ENCODE measurements at regions not wholly inside any gene's neighbourhood (a gene's known extent, or its start where the extent isn't known, plus 50 kb on each side); places are given as distances from the start of the nearest gene placed in this dataset.

GRCh38 chr2:134153294-134153880 lies 100.5 kb upstream of the MGAT5 start:
- no peak for DNase-seq (ENCODE audit: extremely low read depth in 1 of 2, low read depth in 1 of 2)

- no peak for DNase-seq (ENCODE audit: extremely low read depth in 1 of 2, low read depth in 1 of 2)
These were observed 99.6 kb upstream of the MGAT5 start for GRCh38 chr2:134154246-134154645.

- no peak for DNase-seq (ENCODE audit: extremely low read depth in 1 of 2, low read depth in 1 of 2)
These were observed 98.7 kb upstream of the MGAT5 start for GRCh38 chr2:134155134-134155533.

GRCh38 chr2:134158295-134158694 lies 95.6 kb upstream of the MGAT5 start:
- no peak for DNase-seq (ENCODE audit: extremely low read depth in 1 of 2, low read depth in 1 of 2)

GRCh38 chr2:134161170-134161547 lies 92.7 kb upstream of the MGAT5 start:
- no peak for DNase-seq (ENCODE audit: extremely low read depth in 1 of 2, low read depth in 1 of 2)

GRCh38 chr2:134163336-134163735 lies 90.5 kb upstream of the MGAT5 start:
- no peak for DNase-seq (ENCODE audit: extremely low read depth in 1 of 2, low read depth in 1 of 2)

GRCh38 chr2:134164306-134164705 lies 89.6 kb upstream of the MGAT5 start:
- DNase-seq (ENCODE audit: extremely low read depth in 1 of 2, low read depth in 1 of 2): no peak

GRCh38 chr2:134167015-134167414 lies 86.9 kb upstream of the MGAT5 start:
- DNase-seq (ENCODE audit: extremely low read depth in 1 of 2, low read depth in 1 of 2): no peak

- DNase-seq (ENCODE audit: extremely low read depth in 1 of 2, low read depth in 1 of 2): no peak
These were observed 84.1 kb upstream of the MGAT5 start for GRCh38 chr2:134169788-134170187.

GRCh38 chr2:134170294-134170693 lies 83.6 kb upstream of the MGAT5 start:
- no peak for DNase-seq (ENCODE audit: extremely low read depth in 1 of 2, low read depth in 1 of 2)

GRCh38 chr2:134170700-134171099 lies 83.2 kb upstream of the MGAT5 start:
- no peak for DNase-seq (ENCODE audit: extremely low read depth in 1 of 2, low read depth in 1 of 2)

GRCh38 chr2:134173338-134174016 lies 80.4 kb upstream of the MGAT5 start:
- DNase-seq (ENCODE audit: extremely low read depth in 1 of 2, low read depth in 1 of 2): no peak

GRCh38 chr2:134174711-134175110 lies 79.2 kb upstream of the MGAT5 start:
- DNase-seq (ENCODE audit: extremely low read depth in 1 of 2, low read depth in 1 of 2): no peak

- DNase-seq (ENCODE audit: extremely low read depth in 1 of 2, low read depth in 1 of 2): no peak
These were observed 78.0 kb upstream of the MGAT5 start for GRCh38 chr2:134175834-134176233.

- DNase-seq (ENCODE audit: extremely low read depth in 1 of 2, low read depth in 1 of 2): no peak
These were observed 76.4 kb upstream of the MGAT5 start for GRCh38 chr2:134177351-134177931.

- DNase-seq (ENCODE audit: extremely low read depth in 1 of 2, low read depth in 1 of 2): no peak
These were observed 75.6 kb upstream of the MGAT5 start for GRCh38 chr2:134178138-134178877.

GRCh38 chr2:134181219-134181618 lies 72.7 kb upstream of the MGAT5 start:
- DNase-seq (ENCODE audit: extremely low read depth in 1 of 2, low read depth in 1 of 2): peak; percentile 7 to 14

- DNase-seq (ENCODE audit: extremely low read depth in 1 of 2, low read depth in 1 of 2): no peak
These were observed 70.2 kb upstream of the MGAT5 start for GRCh38 chr2:134183679-134184078.

GRCh38 chr2:134185639-134186038 lies 68.2 kb upstream of the MGAT5 start:
- DNase-seq (ENCODE audit: extremely low read depth in 1 of 2, low read depth in 1 of 2): no peak

- DNase-seq (ENCODE audit: extremely low read depth in 1 of 2, low read depth in 1 of 2): no peak
These were observed 64.7 kb upstream of the MGAT5 start for GRCh38 chr2:134189009-134189720.
